ENCODE measurements at regions not wholly inside any gene's neighbourhood (a gene's known extent, or its start where the extent isn't known, plus 50 kb on each side); places are given as distances from the start of the nearest gene placed in this dataset.

DNA sequence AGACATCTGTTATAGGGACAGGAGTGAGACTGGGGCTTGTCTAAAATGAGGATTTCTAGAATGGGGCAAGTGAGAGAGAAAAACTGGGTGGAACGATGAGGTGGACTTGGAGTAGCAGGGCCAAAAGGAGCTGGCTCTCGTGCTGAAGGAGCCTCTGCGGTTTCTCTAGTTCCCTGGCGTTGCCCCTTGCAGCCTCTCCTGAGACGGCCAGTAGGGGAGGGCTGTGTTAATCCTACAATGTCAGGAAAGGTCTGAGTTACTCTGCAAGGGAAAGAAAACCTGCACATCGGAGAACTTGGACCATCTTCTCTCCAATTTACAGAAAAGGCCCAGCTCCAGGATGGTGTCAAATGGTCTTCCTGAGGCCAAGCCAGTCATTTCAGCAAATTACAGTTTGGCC lies 963.8 kb upstream of the FLRT2 start:
- Histone ChIP-seq H3K9me1 (replicated peaks; ENCODE audit: control insufficient read depth, extremely low read depth, insufficient read depth, low read length) (no peaks in the 10 kb centered on the region), H3K27me3 (ENCODE audit: control insufficient read depth in 2 of 2, insufficient read depth in 2 of 2, low read length in 2 of 2) (no peaks in the 10 kb centered on the region), H3K9me3 (replicated peaks; ENCODE audit: control insufficient read depth, insufficient read depth, low read length) (no peaks in the 10 kb centered on the region), H3K79me2 (ENCODE audit: control insufficient read depth, insufficient read depth, low read length) (no peaks in the 10 kb centered on the region), H2AFZ (ENCODE audit: low read depth, low read length) (no peak overlapping the region), H3K4me1 (ENCODE audit: control insufficient read depth, extremely low read depth, insufficient read depth, low read length) (no peaks in the 10 kb centered on the region), H3K36me3 (ENCODE audit: control insufficient read depth in 2 of 2, extremely low read depth in 1 of 2, insufficient read depth in 2 of 2, low read length in 2 of 2) (no peaks in the 10 kb centered on the region), H3K9ac (replicated peaks; ENCODE audit: extremely low read depth, insufficient read depth, low read length) (no peak overlapping the region), H3K27ac (ENCODE audit: insufficient read depth, low read depth, low read length) (no peak overlapping the region), H3K4me3 (replicated peaks in 1 of 3; ENCODE audit: insufficient read depth in 1 of 3, low read depth in 1 of 3, low read length in 3 of 3) (no peak overlapping the region), H3K4me2 (ENCODE audit: insufficient read depth, low read length) (no peak overlapping the region), H4K20me1 (replicated peaks; ENCODE audit: control insufficient read depth, extremely low read depth, insufficient read depth, low read length) (no peaks in the 10 kb centered on the region)
- TF ChIP-seq POLR2AphosphoS5 (IDR thresholded peaks at IDR 0.05; ENCODE audit: insufficient read depth, low read depth, low read length), result no peak
- TF ChIP-seq GATA2 (IDR thresholded peaks at IDR 0.05; ENCODE audit: insufficient read depth, insufficient read length, low read depth, low read length), result no peak
- TF ChIP-seq, protein P1, sequence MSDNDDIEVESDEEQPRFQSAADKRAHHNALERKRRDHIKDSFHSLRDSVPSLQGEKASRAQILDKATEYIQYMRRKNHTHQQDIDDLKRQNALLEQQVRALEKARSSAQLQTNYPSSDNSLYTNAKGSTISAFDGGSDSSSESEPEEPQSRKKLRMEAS (IDR thresholded peaks at IDR 0.05; ENCODE audit: insufficient read depth, insufficient read length), result no peak
- CTCF ChIA-PET, result no interaction called here
- POLR2A ChIA-PET, result no interaction called here
- FAIRE-seq (no peak), DNase-seq (ENCODE audit: low read depth, low spot score) (no peak)
- dilution Hi-C loops (cut with MboI; ENCODE audit: extremely low pct_ligation_motif_present, low sequenced_read_pairs) (no loop called here), intact Hi-C loops (cut with micrococcal nuclease) (no loop called here)
- no TSS peak for BruUV-seq (replicated peaks)

DNA sequence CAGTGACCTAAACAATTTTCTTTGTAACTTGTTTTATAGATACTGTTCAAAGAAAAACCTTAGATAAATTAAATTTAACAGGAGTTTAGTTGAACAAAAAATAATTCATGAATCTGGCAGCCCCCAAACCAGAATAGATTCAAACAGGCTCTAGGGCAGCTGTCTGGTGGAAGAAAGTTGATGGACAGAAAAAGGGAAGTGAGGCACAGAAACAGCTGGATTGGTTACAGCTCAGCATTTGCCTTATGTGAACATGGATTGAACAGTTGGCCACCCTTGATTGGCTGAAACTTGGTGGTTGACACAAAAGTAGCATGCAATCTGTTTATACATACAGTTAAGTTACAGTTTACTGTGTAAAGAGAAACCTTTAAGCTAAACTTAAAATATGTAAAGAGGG lies 954.3 kb upstream of the FLRT2 start:
- Histone ChIP-seq H3K4me2 (ENCODE audit: insufficient read depth, low read length) (no peak overlapping the region), H3K27ac (ENCODE audit: insufficient read depth, low read depth, low read length) (no peak overlapping the region), H3K9ac (replicated peaks; ENCODE audit: extremely low read depth, insufficient read depth, low read length) (no peak overlapping the region), H3K36me3 (ENCODE audit: control insufficient read depth in 2 of 2, extremely low read depth in 1 of 2, insufficient read depth in 2 of 2, low read length in 2 of 2) (no peaks in the 10 kb centered on the region), H2AFZ (ENCODE audit: low read depth, low read length) (no peak overlapping the region), H4K20me1 (replicated peaks; ENCODE audit: control insufficient read depth, extremely low read depth, insufficient read depth, low read length) (no peaks in the 10 kb centered on the region), H3K27me3 (ENCODE audit: control insufficient read depth in 2 of 2, insufficient read depth in 2 of 2, low read length in 2 of 2) (no peaks in the 10 kb centered on the region), H3K4me1 (ENCODE audit: control insufficient read depth, extremely low read depth, insufficient read depth, low read length) (no peaks in the 10 kb centered on the region), H3K79me2 (ENCODE audit: control insufficient read depth, insufficient read depth, low read length) (no peaks in the 10 kb centered on the region), H3K9me1 (replicated peaks; ENCODE audit: control insufficient read depth, extremely low read depth, insufficient read depth, low read length) (no peaks in the 10 kb centered on the region), H3K4me3 (replicated peaks in 1 of 3; ENCODE audit: insufficient read depth in 1 of 3, low read depth in 1 of 3, low read length in 3 of 3) (no peak overlapping the region), H3K9me3 (replicated peaks; ENCODE audit: control insufficient read depth, insufficient read depth, low read length) (no peaks in the 10 kb centered on the region)
- TF ChIP-seq POLR2A (IDR thresholded peaks at IDR 0.05; ENCODE audit: low read depth, low read length) (no peak), EZH2 (IDR thresholded peaks at IDR 0.05; ENCODE audit: borderline replicate concordance, low read depth, low read length, severe bottlenecking) (no peak)
- ChIA-PET CTCF (no interaction called here), POLR2A (no interaction called here)
- FAIRE-seq (no peak), DNase-seq (ENCODE audit: low read depth, low spot score) (no peak)
- intact Hi-C loops (cut with micrococcal nuclease), result no loop called here
- dilution Hi-C loops (cut with MboI; ENCODE audit: extremely low pct_ligation_motif_present, low sequenced_read_pairs), result no loop called here
- BruUV-seq (replicated peaks), result no TSS peak
